Prostate gland (tissue), 2 donors: ENCODE measurements at regions not wholly inside any gene's neighbourhood (a gene's known extent, or its start where the extent isn't known, plus 50 kb on each side); places are given as distances from the start of the nearest gene placed in this dataset.

Experiments
- DNase-seq: peaks from one replicate; pipeline ENCODE4 v3.0.0-alpha.2; 2019; ENCODE audit warnings: low spot score
- H3K27ac ChIP-seq, 2 donors: fragments of 200-600 bp; sonication (generic); 2 replicates each; pipeline ENCODE4 v1.5.1; 2017 to 2019
- H3K27me3 ChIP-seq: fragments of 200-600 bp; sonication (generic); replicated peaks from 2 replicates; pipeline ENCODE4 v1.5.1; 2019; ENCODE audit not compliant: insufficient read depth
- H3K36me3 ChIP-seq, 2 donors: fragments of 200-600 bp; sonication (generic); 1 replicate in 1 of 2; 2 replicates in 1 of 2; pipeline versions ENCODE4 v1.5.1 to v1.8.1; 2017 to 2019
- H3K4me1 ChIP-seq: fragments of 200-600 bp; sonication (generic); replicated peaks from 2 replicates; pipeline ENCODE4 v1.5.1; 2019
- H3K4me3 ChIP-seq, 2 donors: fragments of 200-600 bp; sonication (generic); 2 replicates each; pipeline ENCODE4 v1.5.1; 2017 to 2019
- H3K9me3 ChIP-seq: fragments of 200-600 bp; sonication (generic); 2 replicates; pipeline ENCODE4 v1.5.1; 2017
- POLR2A ChIP-seq: fragments of 450-650 bp; IDR thresholded peaks from one replicate; pipeline ENCODE4 v1.6.1; 2016; ENCODE audit warnings: antibody characterized with exemption, mild to moderate bottlenecking
- POLR2AphosphoS5 ChIP-seq: sonication (generic); formaldehyde crosslinking; IDR thresholded peaks from one replicate; pipeline ENCODE4 v1.6.1; 2017; ENCODE audit warnings: antibody characterized with exemption
- WGBS: methylation state at CpG from one replicate; pipeline ENCODE4 v1.1.5; 2018; 5-methylcytosine and 5-hydroxymethylcytosine counted together
- intact Hi-C: fragments of 100-400 bp; cut with DNase I; formaldehyde crosslinking; loops from one replicate; pipeline ENCODE4 v1.14.2; 2022
- TF ChIP-seq, protein P1 (sequence below), 4 experiments: fragments of 200-600 bp in 2 of 4; fragments of 450-650 bp in 2 of 4; sonication (generic) in 2 of 4; IDR thresholded peaks; 1 replicate in 3 of 4; 2 replicates in 1 of 4; pipeline ENCODE4 v1.5.1; 2016 to 2019; ENCODE audit warnings: antibody characterized with exemption in 4 of 4, mild to moderate bottlenecking in 2 of 4, moderate library complexity in 2 of 4

DNA sequence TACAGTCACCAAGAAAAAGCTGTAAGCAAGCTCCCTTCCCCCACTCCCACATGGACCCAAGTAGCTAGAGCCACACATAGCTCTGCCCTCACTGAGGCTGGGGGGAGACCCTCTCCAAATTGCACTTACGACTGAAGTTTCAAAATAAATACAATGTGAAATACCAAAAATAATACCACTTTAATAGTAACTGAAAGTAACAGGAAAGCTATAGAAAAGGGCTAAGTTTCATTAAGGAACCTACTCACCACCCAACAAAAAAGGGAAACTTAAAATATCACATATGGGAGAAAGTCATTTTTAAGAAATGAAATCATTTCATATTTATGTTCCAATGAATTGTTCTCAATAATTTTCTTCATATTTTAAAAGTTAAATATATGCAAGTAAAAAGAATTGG lies 130.4 kb upstream of the UBE2E2 start:
- no peaks in the 10 kb centered on the region for H3K36me3 ChIP-seq
- intact Hi-C loops = no loop called here

DNA sequence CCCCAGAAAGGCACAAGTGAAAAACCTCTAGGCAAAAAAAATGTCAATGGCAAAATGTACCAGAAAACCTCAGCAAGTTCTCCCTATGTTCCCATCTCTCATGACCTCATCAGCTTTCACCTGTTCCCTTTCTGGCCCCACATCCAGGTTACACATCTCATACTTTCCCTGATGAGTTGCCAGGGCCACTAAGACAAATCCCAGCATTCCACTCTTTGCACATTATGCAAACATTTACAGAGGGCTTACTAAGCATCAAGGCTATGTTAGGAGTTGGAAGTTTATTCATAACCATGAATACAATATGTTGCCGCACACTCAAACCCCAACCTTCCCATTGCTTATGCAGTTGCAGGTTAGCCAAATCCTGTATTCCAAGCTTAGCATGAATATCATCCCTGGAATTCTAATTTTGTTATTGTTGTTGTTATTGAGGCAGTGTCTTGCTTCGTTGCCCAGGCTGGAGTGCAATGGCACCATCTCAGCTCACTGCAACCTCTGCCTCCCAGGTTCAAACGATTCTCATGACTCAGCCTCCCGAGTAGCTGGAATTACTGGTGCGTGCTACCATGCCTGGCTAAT lies 129.3 kb upstream of the UBE2E2 start:
- H3K36me3 ChIP-seq = no peaks in the 10 kb centered on the region
- H3K27me3 ChIP-seq = no peaks in the 10 kb centered on the region
- H3K27ac ChIP-seq = no peak overlapping the region
- DNase-seq = no peak
- no peak overlapping the region for H3K4me3 ChIP-seq
- 95% methylated on average over 5 of the region's 5 CpGs for WGBS
- no peaks in the 10 kb centered on the region for H3K4me1 ChIP-seq
- intact Hi-C loops = no loop called here
- TF ChIP-seq POLR2AphosphoS5 = no peak
- TF ChIP-seq, protein P1, sequence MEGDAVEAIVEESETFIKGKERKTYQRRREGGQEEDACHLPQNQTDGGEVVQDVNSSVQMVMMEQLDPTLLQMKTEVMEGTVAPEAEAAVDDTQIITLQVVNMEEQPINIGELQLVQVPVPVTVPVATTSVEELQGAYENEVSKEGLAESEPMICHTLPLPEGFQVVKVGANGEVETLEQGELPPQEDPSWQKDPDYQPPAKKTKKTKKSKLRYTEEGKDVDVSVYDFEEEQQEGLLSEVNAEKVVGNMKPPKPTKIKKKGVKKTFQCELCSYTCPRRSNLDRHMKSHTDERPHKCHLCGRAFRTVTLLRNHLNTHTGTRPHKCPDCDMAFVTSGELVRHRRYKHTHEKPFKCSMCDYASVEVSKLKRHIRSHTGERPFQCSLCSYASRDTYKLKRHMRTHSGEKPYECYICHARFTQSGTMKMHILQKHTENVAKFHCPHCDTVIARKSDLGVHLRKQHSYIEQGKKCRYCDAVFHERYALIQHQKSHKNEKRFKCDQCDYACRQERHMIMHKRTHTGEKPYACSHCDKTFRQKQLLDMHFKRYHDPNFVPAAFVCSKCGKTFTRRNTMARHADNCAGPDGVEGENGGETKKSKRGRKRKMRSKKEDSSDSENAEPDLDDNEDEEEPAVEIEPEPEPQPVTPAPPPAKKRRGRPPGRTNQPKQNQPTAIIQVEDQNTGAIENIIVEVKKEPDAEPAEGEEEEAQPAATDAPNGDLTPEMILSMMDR (IDR thresholded peaks at IDR 0.05) = no peak
- no peak for TF ChIP-seq POLR2A
- H3K9me3 ChIP-seq = no peaks in the 10 kb centered on the region

More for the DNA sequence above, 130.4 kb upstream of the UBE2E2 start:
- Histone ChIP-seq H3K27ac (no peak overlapping the region), H3K4me1 (no peaks in the 10 kb centered on the region), H3K9me3 (no peaks in the 10 kb centered on the region), H3K4me3 (no peak overlapping the region), H3K27me3 (no peaks in the 10 kb centered on the region)
- TF ChIP-seq, protein P1 (IDR thresholded peaks at IDR 0.05) = no peak
- TF ChIP-seq POLR2A (no peak), POLR2AphosphoS5 (no peak)
- no peak for DNase-seq
- WGBS = 88% methylated on average over 1 of the region's 1 CpG

DNA sequence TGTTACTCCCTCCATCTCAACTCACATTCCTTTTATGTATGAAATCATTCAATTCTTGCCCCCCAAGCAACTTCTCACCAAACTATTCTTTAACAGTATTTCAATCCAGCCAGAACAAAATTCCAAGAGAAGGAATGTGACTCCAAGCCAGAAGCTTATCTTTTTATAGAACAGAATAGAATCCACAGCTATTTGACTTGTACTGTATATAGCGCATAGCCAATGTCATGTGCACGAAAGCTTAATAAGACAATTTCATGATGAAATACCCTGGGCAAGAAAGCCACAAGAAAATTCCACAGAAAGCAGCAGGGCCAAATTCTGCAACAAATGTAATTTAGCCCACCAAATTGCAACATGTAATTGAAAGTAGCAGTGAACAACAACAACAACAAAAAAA lies 127.6 kb upstream of the UBE2E2 start:
- no peaks in the 10 kb centered on the region for H3K4me1 ChIP-seq
- H3K27ac ChIP-seq = no peak overlapping the region
- no peaks in the 10 kb centered on the region for H3K9me3 ChIP-seq
- TF ChIP-seq POLR2A (no peak), POLR2AphosphoS5 (no peak)
- TF ChIP-seq, protein P1 (IDR thresholded peaks at IDR 0.05) = no peak
- H3K4me3 ChIP-seq = no peak overlapping the region
- intact Hi-C loops = no loop called here
- WGBS = 46% methylated on average over 2 of the region's 2 CpGs
- H3K27me3 ChIP-seq = no peaks in the 10 kb centered on the region
- H3K36me3 ChIP-seq = no peaks in the 10 kb centered on the region
- DNase-seq = no peak

DNA sequence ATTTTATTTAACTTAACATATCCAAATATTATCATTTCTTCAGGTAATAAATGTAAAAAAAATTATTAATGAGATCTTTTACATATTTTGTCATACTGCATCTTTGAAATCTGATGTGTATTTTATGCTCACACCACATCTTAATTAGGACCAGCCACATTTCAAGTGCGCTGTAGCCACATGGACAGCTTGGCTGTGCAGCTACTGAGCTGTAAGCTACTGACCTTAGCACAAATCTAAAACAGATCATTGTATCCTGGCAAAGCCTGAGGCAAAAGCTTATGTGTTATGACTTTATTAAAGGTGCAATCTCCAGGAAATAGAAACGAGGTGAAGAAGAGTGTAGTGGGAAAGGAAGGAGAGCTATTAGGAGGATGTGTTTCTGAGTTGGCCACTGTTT lies 126.7 kb upstream of the UBE2E2 start:
- intact Hi-C loops = no loop called here
- Histone ChIP-seq H3K27ac (no peak overlapping the region), H3K4me1 (no peaks in the 10 kb centered on the region), H3K4me3 (no peak overlapping the region), H3K9me3 (no peaks in the 10 kb centered on the region), H3K27me3 (no peaks in the 10 kb centered on the region), H3K36me3 (no peaks in the 10 kb centered on the region)
- TF ChIP-seq, protein P1 (IDR thresholded peaks at IDR 0.05) = no peak
- no peak for TF ChIP-seq POLR2A
- no peak for TF ChIP-seq POLR2AphosphoS5
- 79% methylated on average over 2 of the region's 2 CpGs for WGBS
- DNase-seq = no peak

DNA sequence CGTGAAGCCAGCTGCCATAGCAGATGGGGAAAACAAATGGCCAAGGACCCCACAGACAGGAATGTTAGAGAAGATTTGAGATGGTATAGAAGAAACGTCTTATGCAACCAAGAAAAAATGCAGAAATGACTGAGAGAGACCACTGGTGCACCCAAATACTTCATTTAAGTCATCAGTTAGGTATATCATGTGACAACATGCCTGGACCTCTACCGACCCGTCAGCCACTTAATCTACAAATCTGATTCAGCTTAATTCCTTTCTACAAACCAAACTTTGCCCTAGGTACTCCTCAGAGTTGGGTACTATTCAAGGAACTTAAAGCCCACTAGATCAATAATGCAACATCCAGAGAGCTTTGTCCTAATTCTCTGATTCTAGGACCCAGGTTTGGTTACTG lies 126.0 kb upstream of the UBE2E2 start:
- Histone ChIP-seq H3K4me1 (no peaks in the 10 kb centered on the region), H3K36me3 (no peaks in the 10 kb centered on the region), H3K4me3 (no peak overlapping the region), H3K9me3 (no peaks in the 10 kb centered on the region), H3K27ac (no peak overlapping the region), H3K27me3 (no peaks in the 10 kb centered on the region)
- 91% methylated on average over 4 of the region's 4 CpGs for WGBS
- intact Hi-C loops = no loop called here
- DNase-seq = no peak
- TF ChIP-seq, protein P1 (IDR thresholded peaks at IDR 0.05) = no peak
- no peak for TF ChIP-seq POLR2AphosphoS5
- TF ChIP-seq POLR2A = no peak
